K562 (cell line): ENCODE measurements at regions not wholly inside any gene's neighbourhood (a gene's known extent, or its start where the extent isn't known, plus 50 kb on each side); places are given as distances from the start of the nearest gene placed in this dataset.

Experiments
- CTCF ChIP-seq, 3 experiments: IDR thresholded peaks in 2 of 3; conservative IDR thresholded peaks in 1 of 3; 2 replicates each; pipeline ENCODE4 v1.5.1; 2011 to 2012; ENCODE audit warnings: low read length in 3 of 3, mild to moderate bottlenecking in 3 of 3, control low read depth in 2 of 3, improper control_type of control experiment in 1 of 3, inconsistent platforms in 1 of 3, low read depth in 1 of 3, mixed read lengths in 1 of 3, moderate library complexity in 1 of 3; ENCODE audit not compliant: insufficient read depth in 2 of 3
- GMEB1 ChIP-seq: fragments of 250-450 bp; sonication (Bioruptor Pico); IDR thresholded peaks from 2 replicates; pipeline ENCODE4 v1.4.0; 2020; ENCODE audit warnings: mild to moderate bottlenecking
- GTF2E2 ChIP-seq: fragments of 200-800 bp; sonication (Bioruptor generic); IDR thresholded peaks from 2 replicates; pipeline ENCODE4 v1.6.1; 2016; ENCODE audit warnings: missing genetic modification characterization, missing compliant biosample characterization
- MBD2 ChIP-seq: sonication (generic); IDR thresholded peaks from 2 replicates; pipeline ENCODE4 v1.6.1; 2016; ENCODE audit warnings: low read depth, borderline replicate concordance
- NUFIP1 ChIP-seq: fragments of 450-650 bp; IDR thresholded peaks from 2 replicates; pipeline ENCODE4 v1.6.1; 2018; ENCODE audit not compliant: partially characterized antibody
- POLR2AphosphoS5 ChIP-seq: IDR thresholded peaks from 2 replicates; pipeline ENCODE4 v1.6.1; 2011; ENCODE audit warnings: mild to moderate bottlenecking, low read depth, low read length, moderate library complexity; ENCODE audit not compliant: control insufficient read depth, insufficient read depth
- RCOR1 ChIP-seq, 2 experiments: IDR thresholded peaks; 2 replicates each; pipeline ENCODE4 v1.6.1; 2012; ENCODE audit warnings: low read depth in 2 of 2, low read length in 2 of 2, borderline replicate concordance in 1 of 2, improper control_type of control experiment in 1 of 2
- ZNF3 ChIP-seq: fragments of 250-450 bp; sonication (Bioruptor Pico); IDR thresholded peaks from 2 replicates; pipeline ENCODE4 v1.5.0; 2021; ENCODE audit warnings: mild to moderate bottlenecking, moderate library complexity

GRCh38 chr2:145771525-145771924 lies 1251.6 kb upstream of the ZEB2 start:
- no peak for TF ChIP-seq POLR2AphosphoS5
- TF ChIP-seq ZNF3 (CRISPR knock-in tag) = no peak
- no peak for TF ChIP-seq RCOR1 (IDR thresholded peaks at IDR 0.05; ENCODE audit: borderline replicate concordance in 1 of 2, low read depth in 2 of 2, low read length in 2 of 2)
- TF ChIP-seq MBD2 = no peak
- no peak for TF ChIP-seq CTCF (IDR thresholded peaks at IDR 0.05 in 2 of 3, conservative IDR thresholded peaks at IDR 0.05 in 1 of 3; ENCODE audit: insufficient read depth in 2 of 3, low read depth in 1 of 3, low read length in 3 of 3)
- TF ChIP-seq NUFIP1 = no peak
- TF ChIP-seq GMEB1 (CRISPR knock-in tag) = no peak
- no peak for TF ChIP-seq GTF2E2
